ENCODE measurements at regions not wholly inside any gene's neighbourhood (a gene's known extent, or its start where the extent isn't known, plus 50 kb on each side); places are given as distances from the start of the nearest gene placed in this dataset.

GRCh38 chr4:153948041-153948440 is 159.2 kb upstream of the SFRP2 start:
- no peaks in the 10 kb centered on the region for H4K20me1 ChIP-seq (ENCODE audit: control insufficient read depth, insufficient read depth, insufficient read length)
- Mint-ChIP-seq H3K9me3 (peaks cover 5 to 8% of the 10 kb centered on the region in 2 experiments; a peak in 4 of 5 replicates), H3K27me3 (ENCODE audit: low read depth) (no peaks in the 10 kb centered on the region), H3K4me3 (no peak overlapping the region), H3K27ac (no peak overlapping the region), H3K4me1 (no peaks in the 10 kb centered on the region; a peak in 1 of 4 replicates), H3K36me3 (ENCODE audit: insufficient read depth in 1 of 3, low read depth in 3 of 3) (peaks cover 0 to 11% (median 0%) of the 10 kb centered on the region in 3 experiments; a peak in 3 of 7 replicates)
- no peaks in the 10 kb centered on the region for H3K4me1 ChIP-seq (ENCODE audit: insufficient read depth, low read length)
- WGBS (ENCODE audit: extremely low coverage, insufficient read length, low lambda C conversion rate) = no CpG with 5 or more reads among the region's 1 CpG
- H3K23me2 ChIP-seq (ENCODE audit: insufficient read length, low read depth, low read length, poor library complexity, severe bottlenecking) = no peaks in the 10 kb centered on the region
- no peak overlapping the region for H2BK20ac ChIP-seq (ENCODE audit: low read depth, low read length, poor library complexity, severe bottlenecking)
- H2AFZ ChIP-seq (ENCODE audit: low read length) = no peak overlapping the region
- H2BK12ac ChIP-seq (ENCODE audit: insufficient read length, low read depth, low read length) = no peak overlapping the region
- H2BK15ac ChIP-seq (ENCODE audit: low read depth, low read length) = no peak overlapping the region
- H3K9me3 ChIP-seq (ENCODE audit: control insufficient read depth, low read depth, low read length) = no peaks in the 10 kb centered on the region
- no peak overlapping the region for H3T11ph ChIP-seq (ENCODE audit: low read length)
- no peak for DNase-seq
- H3K79me2 ChIP-seq (ENCODE audit: insufficient read depth, low read length) = no peaks in the 10 kb centered on the region
- H3K27ac ChIP-seq (ENCODE audit: insufficient read length, low read depth, low read length) = no peak overlapping the region
- H3K4me2 ChIP-seq (ENCODE audit: insufficient read depth, insufficient read length, low read length) = no peak overlapping the region
- no peak overlapping the region for H2AK5ac ChIP-seq (ENCODE audit: insufficient read length, low read length)
- no peaks in the 10 kb centered on the region for H3K27me3 ChIP-seq (ENCODE audit: insufficient read depth, low read length)
- no peak overlapping the region for H4K91ac ChIP-seq (ENCODE audit: insufficient read length, low read depth, low read length)
- no peak overlapping the region for H3K14ac ChIP-seq (ENCODE audit: insufficient read depth, low read length)
- TF ChIP-seq CTCF (conservative IDR thresholded peaks at IDR 0.05) = no peak
- H2BK5ac ChIP-seq (ENCODE audit: insufficient read length, low read length) = no peak overlapping the region
- no peak overlapping the region for H2BK120ac ChIP-seq (ENCODE audit: low read depth, low read length, poor library complexity, severe bottlenecking)
- H3K56ac ChIP-seq (ENCODE audit: insufficient read length, low read depth, low read length) = no peak overlapping the region
- no peak overlapping the region for H4K8ac ChIP-seq (replicated peaks; ENCODE audit: insufficient read length, low read depth, low read length)
- H3K18ac ChIP-seq (ENCODE audit: insufficient read length, low read depth, low read length) = no peak overlapping the region
- H3K23ac ChIP-seq (ENCODE audit: insufficient read length, low read depth, low read length) = no peak overlapping the region
- H3K4ac ChIP-seq (ENCODE audit: low read depth, low read length) = no peak overlapping the region
- no peak overlapping the region for H4K5ac ChIP-seq (ENCODE audit: insufficient read length, low read depth, low read length)
- no peaks in the 10 kb centered on the region for H3K79me1 ChIP-seq (ENCODE audit: insufficient read depth, low read depth, low read length, poor library complexity, severe bottlenecking)
- no peak overlapping the region for H3K9ac ChIP-seq (ENCODE audit: extremely low read depth, insufficient read length, low read length)

Data from H9 (cell line).